Breast epithelium (tissue), 3 donors: ENCODE measurements at regions not wholly inside any gene's neighbourhood (a gene's known extent, or its start where the extent isn't known, plus 50 kb on each side); places are given as distances from the start of the nearest gene placed in this dataset.

Experiments used
- POLR2A ChIP-seq: fragments of 450-650 bp; IDR thresholded peaks from one replicate; pipeline ENCODE4 v1.6.1; 2016; ENCODE audit warnings: antibody characterized with exemption, mild to moderate bottlenecking, moderate library complexity
- POLR2AphosphoS5 ChIP-seq, 3 donors: sonication (generic); formaldehyde crosslinking; IDR thresholded peaks; one replicate each; pipeline ENCODE4 v1.6.1; 2017; ENCODE audit warnings: antibody characterized with exemption in 3 of 3
- TF ChIP-seq, protein P1 (sequence below), 3 donors: fragments of 450-650 bp; IDR thresholded peaks; one replicate each; pipeline ENCODE4 v1.5.1; 2016 to 2017; ENCODE audit warnings: antibody characterized with exemption in 3 of 3, mild to moderate bottlenecking in 3 of 3, moderate library complexity in 3 of 3

DNA sequence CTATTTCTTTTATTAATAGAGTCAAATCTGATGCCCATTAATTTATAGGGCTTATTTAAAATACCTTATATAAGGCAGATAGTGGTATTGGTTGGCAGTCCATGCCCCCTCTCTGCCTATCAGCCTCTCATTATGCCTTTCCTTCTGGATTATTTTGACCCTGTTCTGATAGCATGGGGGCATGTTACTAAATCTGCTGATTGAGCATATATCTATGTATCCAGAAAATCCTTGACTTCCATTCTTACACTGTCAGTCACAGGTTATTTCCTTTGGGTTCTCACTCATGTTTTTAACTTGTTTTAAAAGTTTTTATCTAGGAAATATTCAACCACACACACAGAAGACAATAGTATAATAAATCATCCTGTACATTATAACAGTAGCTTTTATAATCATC lies 1184.9 kb downstream of the HACE1 start:
- TF ChIP-seq POLR2A (no peak), POLR2AphosphoS5 (IDR thresholded peaks at IDR 0.05) (no peak)
- TF ChIP-seq, protein P1, sequence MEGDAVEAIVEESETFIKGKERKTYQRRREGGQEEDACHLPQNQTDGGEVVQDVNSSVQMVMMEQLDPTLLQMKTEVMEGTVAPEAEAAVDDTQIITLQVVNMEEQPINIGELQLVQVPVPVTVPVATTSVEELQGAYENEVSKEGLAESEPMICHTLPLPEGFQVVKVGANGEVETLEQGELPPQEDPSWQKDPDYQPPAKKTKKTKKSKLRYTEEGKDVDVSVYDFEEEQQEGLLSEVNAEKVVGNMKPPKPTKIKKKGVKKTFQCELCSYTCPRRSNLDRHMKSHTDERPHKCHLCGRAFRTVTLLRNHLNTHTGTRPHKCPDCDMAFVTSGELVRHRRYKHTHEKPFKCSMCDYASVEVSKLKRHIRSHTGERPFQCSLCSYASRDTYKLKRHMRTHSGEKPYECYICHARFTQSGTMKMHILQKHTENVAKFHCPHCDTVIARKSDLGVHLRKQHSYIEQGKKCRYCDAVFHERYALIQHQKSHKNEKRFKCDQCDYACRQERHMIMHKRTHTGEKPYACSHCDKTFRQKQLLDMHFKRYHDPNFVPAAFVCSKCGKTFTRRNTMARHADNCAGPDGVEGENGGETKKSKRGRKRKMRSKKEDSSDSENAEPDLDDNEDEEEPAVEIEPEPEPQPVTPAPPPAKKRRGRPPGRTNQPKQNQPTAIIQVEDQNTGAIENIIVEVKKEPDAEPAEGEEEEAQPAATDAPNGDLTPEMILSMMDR (IDR thresholded peaks at IDR 0.05) = no peak
